GM12878 (cell line): ENCODE measurements at regions not wholly inside any gene's neighbourhood (a gene's known extent, or its start where the extent isn't known, plus 50 kb on each side); places are given as distances from the start of the nearest gene placed in this dataset.

Source experiments
- ATAC-seq: fragments of 200-7000 bp; cut with Tn5 transposase; 3 replicates; pipeline ENCODE4 v1.9.1; 2020; ENCODE audit warnings: mild to moderate bottlenecking, moderate library complexity
- BruUV-seq: library from RNA; stranded (reverse); fragments of 400-500 nt; replicated peaks from 2 replicates; lab custom pipeline; 2021; lab: Mats Ljungman, UMichigan
- CTCF ChIA-PET: fragments of 300-600 bp; sonication (Branson Sonifier 250); formaldehyde crosslinking; extraction: SDS; loops from one replicate; lab custom pipeline; 2021; ENCODE audit warnings: inconsistent platforms; lab: Yijun Ruan, JAX
- POLR2A ChIA-PET: fragments of 350-600 bp; formaldehyde crosslinking; extraction: SDS; loops from one replicate; lab custom pipeline; 2021; ENCODE audit warnings: inconsistent platforms; lab: Charles Lee
- RAD21 ChIA-PET: fragments of 300-600 bp; sonication (Branson Sonifier 250); formaldehyde crosslinking; loops from one replicate; lab custom pipeline; 2023; ENCODE audit warnings: antibody characterized with exemption; ENCODE audit not compliant: unreplicated experiment; lab: Charles Lee
- SMC1A ChIA-PET: fragments of 300-600 bp; sonication (Branson Sonifier 250); formaldehyde crosslinking; loops from one replicate; lab custom pipeline; 2023; ENCODE audit not compliant: unreplicated experiment, uncharacterized antibody; lab: Charles Lee
- DNase-seq: peaks from one replicate; pipeline ENCODE4 v3.0.0-alpha.2; 2011; ENCODE audit warnings: low read depth, low spot score
- FAIRE-seq: peaks from 3 replicates; lab custom pipeline; 2011; peaks lifted over from hg19 to GRCh38; lab: Jason Lieb, UNC
- H2AFZ ChIP-seq: 2 replicates; pipeline ENCODE4 v1.6.0; 2011; ENCODE audit warnings: low read depth, low read length, control low read depth; ENCODE audit not compliant: control insufficient read depth
- H3K27ac ChIP-seq: 2 replicates; pipeline ENCODE4 v1.5.1; 2011; ENCODE audit warnings: control low read depth; ENCODE audit not compliant: control insufficient read depth, insufficient read depth
- H3K27me3 ChIP-seq, 2 experiments: replicated peaks in 1 of 2; 2 replicates each; pipeline versions ENCODE4 v1.6.0 to v1.6.1; 2011; ENCODE audit warnings: low read length in 1 of 2; ENCODE audit not compliant: control insufficient read depth in 2 of 2, insufficient read depth in 2 of 2
- H3K36me3 ChIP-seq, 2 experiments: 2 replicates each; pipeline ENCODE4 v1.5.1; 2011; ENCODE audit warnings: low read length in 1 of 2; ENCODE audit not compliant: control insufficient read depth in 2 of 2, insufficient read depth in 2 of 2
- H3K4me1 ChIP-seq: 2 replicates; pipeline ENCODE4 v1.6.1; 2011; ENCODE audit warnings: mild to moderate bottlenecking, low read length, moderate library complexity, mixed read lengths; ENCODE audit not compliant: control insufficient read depth, insufficient read depth
- H3K4me2 ChIP-seq: 2 replicates; pipeline ENCODE4 v1.6.0; 2011; ENCODE audit warnings: control low read depth; ENCODE audit not compliant: control insufficient read depth, insufficient read depth
- H3K4me3 ChIP-seq: fragments of 200-600 bp; sonication (generic); 2 replicates; pipeline ENCODE4 v1.5.1; 2016
- H3K79me2 ChIP-seq: 2 replicates; pipeline ENCODE4 v1.6.0; 2011; ENCODE audit warnings: low read length; ENCODE audit not compliant: control insufficient read depth, insufficient read depth
- H3K9ac ChIP-seq: 2 replicates; pipeline ENCODE4 v1.8.0; 2011; ENCODE audit warnings: low read length, control low read depth, mixed read lengths; ENCODE audit not compliant: control insufficient read depth, insufficient read depth
- H3K9me3 ChIP-seq: replicated peaks from 3 replicates; pipeline ENCODE4 v1.5.1; 2011; ENCODE audit warnings: mild to moderate bottlenecking, low read length; ENCODE audit not compliant: control insufficient read depth, insufficient read depth
- H4K20me1 ChIP-seq: 2 replicates; pipeline ENCODE4 v1.6.0; 2011; ENCODE audit not compliant: control insufficient read depth, insufficient read depth
- BCL11A ChIP-seq: IDR thresholded peaks from 2 replicates; pipeline ENCODE4 v1.6.1; 2011; ENCODE audit warnings: low read depth, low read length
- CHD1 ChIP-seq: IDR thresholded peaks from 2 replicates; pipeline ENCODE4 v1.6.1; 2012; ENCODE audit warnings: low read depth, low read length, improper control_type of control experiment
- CREM ChIP-seq: IDR thresholded peaks from 2 replicates; pipeline ENCODE4 v1.6.1; 2014; ENCODE audit warnings: antibody characterized with exemption, low read depth
- E2F4 ChIP-seq: IDR thresholded peaks from 2 replicates; pipeline ENCODE4 v1.6.1; 2012; ENCODE audit warnings: low read depth, low read length, improper control_type of control experiment
- FOXM1 ChIP-seq: IDR thresholded peaks from 2 replicates; pipeline ENCODE4 v1.6.1; 2012; ENCODE audit warnings: low read depth, mild to moderate bottlenecking, inconsistent platforms, low read length, moderate library complexity
- IKZF1 ChIP-seq: fragments of 450-650 bp; conservative IDR thresholded peaks from 2 replicates; pipeline ENCODE4 v1.6.1; 2017; ENCODE audit warnings: antibody characterized with exemption, mild to moderate bottlenecking
- MXI1 ChIP-seq: fragments of 150-350 bp; IDR thresholded peaks from 2 replicates; pipeline ENCODE4 v1.6.1; 2011; ENCODE audit warnings: low read depth, mild to moderate bottlenecking, inconsistent platforms, low read length, improper control_type of control experiment
- PAX5 ChIP-seq: IDR thresholded peaks from 2 replicates; pipeline ENCODE4 v1.6.1; 2011; ENCODE audit warnings: low read depth, low read length, borderline replicate concordance
- PKNOX1 ChIP-seq: fragments of 450-650 bp; IDR thresholded peaks from 2 replicates; pipeline ENCODE4 v1.6.1; 2016; ENCODE audit warnings: mild to moderate bottlenecking
- PML ChIP-seq: IDR thresholded peaks from 2 replicates; pipeline ENCODE4 v1.6.1; 2012; ENCODE audit warnings: low read length, inconsistent platforms
- RB1 ChIP-seq: fragments of 450-650 bp; formaldehyde crosslinking; IDR thresholded peaks from 2 replicates; pipeline ENCODE4 v1.6.1; 2017; ENCODE audit warnings: mild to moderate bottlenecking, borderline replicate concordance
- TCF12 ChIP-seq: IDR thresholded peaks from 2 replicates; pipeline ENCODE4 v1.6.1; 2011; ENCODE audit warnings: low read depth, mild to moderate bottlenecking, low read length
- YY1 ChIP-seq: IDR thresholded peaks from 2 replicates; pipeline ENCODE4 v1.6.1; 2011; ENCODE audit warnings: low read depth, mild to moderate bottlenecking, low read length
- ZNF217 ChIP-seq: fragments of 450-650 bp; IDR thresholded peaks from 2 replicates; pipeline ENCODE4 v1.6.1; 2017; ENCODE audit warnings: antibody characterized with exemption, mild to moderate bottlenecking
- WGBS: methylation state at CpG from one replicate; pipeline ENCODE4 v1.1.6; 2016; ENCODE audit warnings: low lambda C conversion rate; ENCODE audit not compliant: insufficient replicate concordance, insufficient coverage; ENCODE audit errors: missing lambda C conversion rate; 5-methylcytosine and 5-hydroxymethylcytosine counted together
- in situ Hi-C: fragments of 300-500 bp; cut with MboI; formaldehyde crosslinking; loops from 9 replicates; pipeline ENCODE4 v1.14.3; 2018; ENCODE audit warnings: mixed read lengths
- intact Hi-C: fragments of 100-400 bp; cut with micrococcal nuclease; formaldehyde crosslinking; loops from one replicate; pipeline ENCODE4 v1.14.2; 2022; ENCODE audit not compliant: unreplicated experiment
- TF ChIP-seq, protein P1 (sequence below): fragments of 450-650 bp; formaldehyde crosslinking; IDR thresholded peaks from 2 replicates; pipeline ENCODE4 v1.5.0; 2022; ENCODE audit warnings: mild to moderate bottlenecking, missing genetic modification characterization
- TF ChIP-seq, protein P2 (sequence below): IDR thresholded peaks from 2 replicates; pipeline ENCODE4 v1.6.1; 2012; ENCODE audit warnings: low read depth, low read length, improper control_type of control experiment

DNA sequence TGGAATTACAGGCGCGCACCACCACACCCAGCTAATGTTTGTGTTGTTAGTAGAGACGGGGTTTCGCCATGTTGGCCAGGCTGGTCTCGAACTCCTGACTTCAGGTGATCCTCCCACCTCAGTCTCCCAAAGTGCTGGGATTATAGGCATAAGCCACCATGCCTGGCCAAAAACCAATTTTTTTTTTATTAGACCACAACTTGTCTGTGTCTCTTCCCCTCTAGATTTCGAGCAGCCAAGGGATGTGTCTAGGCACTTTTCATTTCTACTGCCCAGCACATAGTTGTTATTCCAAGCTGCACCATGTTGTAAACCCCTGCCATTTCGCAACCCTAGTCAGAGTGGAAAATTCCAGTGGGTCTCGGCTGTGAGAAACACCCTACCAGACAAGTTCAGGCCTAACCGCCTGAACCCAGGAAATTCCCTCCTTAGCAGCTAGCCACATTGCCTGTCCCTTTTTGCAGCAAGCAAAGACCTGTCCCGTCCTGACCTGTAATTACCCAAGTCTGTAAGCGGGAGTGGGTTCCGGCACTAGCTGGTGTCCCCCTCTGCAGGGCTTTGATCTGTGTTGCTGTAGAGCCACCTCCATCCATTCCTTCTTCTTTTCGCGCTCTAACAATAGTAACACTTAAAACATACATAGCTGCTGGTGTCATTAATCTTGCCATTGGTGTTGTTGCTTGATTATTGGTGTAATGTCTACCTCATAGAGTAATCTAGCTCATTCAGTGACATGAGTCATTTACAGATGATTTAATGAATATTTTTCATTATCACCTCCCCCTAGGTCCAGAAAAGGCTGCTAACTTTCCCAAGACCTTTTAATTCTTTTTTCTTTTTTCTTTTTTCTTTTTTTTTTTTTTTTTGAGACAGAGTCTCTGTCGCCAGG, 77.3 kb upstream of the ATF7IP2 start:
- BruUV-seq: no TSS peak
- SMC1A ChIA-PET: interaction anchor here (0.9 to 5.5 kb wide), 12 partner anchors 9 to 548 kb away, joined by 3 to 77 read pairs (median 4); no protein-coding TSS in a partner anchor
- CTCF ChIA-PET: interaction anchor here (1.7 to 13.8 kb wide), 5 partner anchors 9 to 201 kb away, joined by 5 to 196 read pairs (median 7); no protein-coding TSS in a partner anchor
- 72% methylated on average over 15 of the region's 15 CpGs for WGBS
- H4K20me1 ChIP-seq: no peaks in the 10 kb centered on the region
- peak overlapping the region; percentile 50 for H3K27ac ChIP-seq
- H3K36me3 ChIP-seq: no peaks in the 10 kb centered on the region
- peak overlapping the region; percentile 10; the same call in 1 of the 2 replicates for H2AFZ ChIP-seq
- intact Hi-C loops (loop anchor here (10.0 kb wide), 1 partner anchor 586 kb away; no protein-coding TSS in a partner anchor), in situ Hi-C loops (loop anchor here (10.0 to 25.0 kb wide), 2 partner anchors 579 to 996 kb away; partner anchors contain the start of gene CIITA)
- FAIRE-seq: peak; percentile 93
- H3K79me2 ChIP-seq: no peaks in the 10 kb centered on the region
- no peaks in the 10 kb centered on the region; the same call in 1 of the 3 replicates for H3K9me3 ChIP-seq
- peak; percentile 24 for ATAC-seq
- peak overlapping the region; percentile 22; the same call in 1 of the 2 replicates for H3K4me2 ChIP-seq
- peaks cover 31% of the 10 kb centered on the region for H3K4me1 ChIP-seq
- no peak overlapping the region for H3K4me3 ChIP-seq
- H3K9ac ChIP-seq: 0 out of 2 replicates have a peak overlapping the region, but pooled peaks have one; percentile 16
- POLR2A ChIA-PET: interaction anchor here (0.6 to 5.4 kb wide), 9 partner anchors 9 to 530 kb away, joined by 3 to 76 read pairs (median 4); no protein-coding TSS in a partner anchor
- RAD21 ChIA-PET: interaction anchor here (0.7 to 10.2 kb wide), 7 partner anchors 11 to 207 kb away, joined by 4 to 143 read pairs (median 5); partner anchors contain the start of genes ATF7IP2 and GRIN2A
- H3K27me3 ChIP-seq: no peaks in the 10 kb centered on the region
- peak; percentile 16 for DNase-seq
- TF ChIP-seq FOXM1 (peak; percentile 49; the same call in 1 of the 2 replicates), CHD1 (no peak), YY1 (no peak), IKZF1 (peak; percentile 72), ZNF217 (no peak), E2F4 (no peak), CREM (0 out of 2 replicates have a peak, but pooled peaks have one; percentile 15), BCL11A (peak; percentile 47; the same call in 1 of the 2 replicates), TCF12 (no peak), PAX5 (0 out of 2 replicates have a peak, but pooled peaks have one; percentile 14), PKNOX1 (no peak), MXI1 (no peak), PML (no peak), RB1 (no peak)
- TF ChIP-seq, protein P1, sequence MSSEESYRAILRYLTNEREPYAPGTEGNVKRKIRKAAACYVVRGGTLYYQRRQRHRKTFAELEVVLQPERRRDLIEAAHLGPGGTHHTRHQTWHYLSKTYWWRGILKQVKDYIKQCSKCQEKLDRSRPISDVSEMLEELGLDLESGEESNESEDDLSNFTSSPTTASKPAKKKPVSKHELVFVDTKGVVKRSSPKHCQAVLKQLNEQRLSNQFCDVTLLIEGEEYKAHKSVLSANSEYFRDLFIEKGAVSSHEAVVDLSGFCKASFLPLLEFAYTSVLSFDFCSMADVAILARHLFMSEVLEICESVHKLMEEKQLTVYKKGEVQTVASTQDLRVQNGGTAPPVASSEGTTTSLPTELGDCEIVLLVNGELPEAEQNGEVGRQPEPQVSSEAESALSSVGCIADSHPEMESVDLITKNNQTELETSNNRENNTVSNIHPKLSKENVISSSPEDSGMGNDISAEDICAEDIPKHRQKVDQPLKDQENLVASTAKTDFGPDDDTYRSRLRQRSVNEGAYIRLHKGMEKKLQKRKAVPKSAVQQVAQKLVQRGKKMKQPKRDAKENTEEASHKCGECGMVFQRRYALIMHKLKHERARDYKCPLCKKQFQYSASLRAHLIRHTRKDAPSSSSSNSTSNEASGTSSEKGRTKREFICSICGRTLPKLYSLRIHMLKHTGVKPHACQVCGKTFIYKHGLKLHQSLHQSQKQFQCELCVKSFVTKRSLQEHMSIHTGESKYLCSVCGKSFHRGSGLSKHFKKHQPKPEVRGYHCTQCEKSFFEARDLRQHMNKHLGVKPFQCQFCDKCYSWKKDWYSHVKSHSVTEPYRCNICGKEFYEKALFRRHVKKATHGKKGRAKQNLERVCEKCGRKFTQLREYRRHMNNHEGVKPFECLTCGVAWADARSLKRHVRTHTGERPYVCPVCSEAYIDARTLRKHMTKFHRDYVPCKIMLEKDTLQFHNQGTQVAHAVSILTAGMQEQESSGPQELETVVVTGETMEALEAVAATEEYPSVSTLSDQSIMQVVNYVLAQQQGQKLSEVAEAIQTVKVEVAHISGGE: no peak
- TF ChIP-seq, protein P2, sequence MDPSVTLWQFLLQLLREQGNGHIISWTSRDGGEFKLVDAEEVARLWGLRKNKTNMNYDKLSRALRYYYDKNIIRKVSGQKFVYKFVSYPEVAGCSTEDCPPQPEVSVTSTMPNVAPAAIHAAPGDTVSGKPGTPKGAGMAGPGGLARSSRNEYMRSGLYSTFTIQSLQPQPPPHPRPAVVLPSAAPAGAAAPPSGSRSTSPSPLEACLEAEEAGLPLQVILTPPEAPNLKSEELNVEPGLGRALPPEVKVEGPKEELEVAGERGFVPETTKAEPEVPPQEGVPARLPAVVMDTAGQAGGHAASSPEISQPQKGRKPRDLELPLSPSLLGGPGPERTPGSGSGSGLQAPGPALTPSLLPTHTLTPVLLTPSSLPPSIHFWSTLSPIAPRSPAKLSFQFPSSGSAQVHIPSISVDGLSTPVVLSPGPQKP: no peak
